B cell (primary cell): ENCODE measurements at regions not wholly inside any gene's neighbourhood (a gene's known extent, or its start where the extent isn't known, plus 50 kb on each side); places are given as distances from the start of the nearest gene placed in this dataset.
"Not testable (repeated sequence)": the region's sequence is repeated elsewhere in the genome, so short reads cannot be mapped to it uniquely, and the experiment has no call there.

Source experiments
- CTCF ChIP-seq: fragments of 200-600 bp; IDR thresholded peaks from one replicate; pipeline ENCODE4 v1.8.0; 2022; ENCODE audit warnings: antibody characterized with exemption, mild to moderate bottlenecking
- EZH2 ChIP-seq: IDR thresholded peaks from 2 replicates; pipeline ENCODE4 v1.6.1; 2012; ENCODE audit warnings: borderline replicate concordance, low read depth, mild to moderate bottlenecking, moderate library complexity, low read length; ENCODE audit not compliant: insufficient read depth, poor library complexity, severe bottlenecking

- TF ChIP-seq CTCF, EZH2: not testable (repeated sequence)
These were observed 206.7 kb downstream of the ALG10 start for GRCh38 chr12:34229033-34229432.
